Astrocyte (in vitro differentiated cells and primary cell): ENCODE measurements at regions not wholly inside any gene's neighbourhood (a gene's known extent, or its start where the extent isn't known, plus 50 kb on each side); places are given as distances from the start of the nearest gene placed in this dataset.

ENCODE experiments used
- EZH2 ChIP-seq: IDR thresholded peaks from 2 replicates; pipeline ENCODE4 v1.6.1; 2012; ENCODE audit warnings: mild to moderate bottlenecking, low read length, inconsistent platforms; ENCODE audit not compliant: insufficient read depth
- TF ChIP-seq, protein P1 (sequence below): IDR thresholded peaks from 2 replicates; pipeline ENCODE4 v1.5.1; 2011; ENCODE audit warnings: low read depth, mild to moderate bottlenecking, inconsistent platforms, low read length, moderate library complexity; ENCODE audit not compliant: insufficient read depth

DNA sequence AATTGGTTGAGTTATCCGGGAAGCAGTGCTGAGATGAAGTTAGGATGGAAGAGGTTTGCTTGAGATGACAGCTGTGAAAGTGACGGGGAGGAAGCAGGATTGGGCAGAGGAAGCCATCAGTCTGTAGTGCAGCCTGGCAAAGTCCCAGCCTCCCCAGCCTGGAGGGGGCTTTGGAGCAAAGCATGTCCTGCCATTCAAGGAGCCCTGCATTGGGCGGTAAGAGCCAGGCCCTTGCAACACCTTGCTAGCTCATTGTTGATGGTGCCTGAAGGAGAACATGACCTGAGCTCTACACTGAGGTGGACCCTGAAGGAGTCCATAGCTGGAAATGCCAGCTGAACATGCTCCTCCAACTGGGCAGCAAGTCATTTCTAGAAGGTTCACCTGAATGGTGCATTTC, 228.9 kb downstream of the ACKR3 start:
- TF ChIP-seq, protein P1, sequence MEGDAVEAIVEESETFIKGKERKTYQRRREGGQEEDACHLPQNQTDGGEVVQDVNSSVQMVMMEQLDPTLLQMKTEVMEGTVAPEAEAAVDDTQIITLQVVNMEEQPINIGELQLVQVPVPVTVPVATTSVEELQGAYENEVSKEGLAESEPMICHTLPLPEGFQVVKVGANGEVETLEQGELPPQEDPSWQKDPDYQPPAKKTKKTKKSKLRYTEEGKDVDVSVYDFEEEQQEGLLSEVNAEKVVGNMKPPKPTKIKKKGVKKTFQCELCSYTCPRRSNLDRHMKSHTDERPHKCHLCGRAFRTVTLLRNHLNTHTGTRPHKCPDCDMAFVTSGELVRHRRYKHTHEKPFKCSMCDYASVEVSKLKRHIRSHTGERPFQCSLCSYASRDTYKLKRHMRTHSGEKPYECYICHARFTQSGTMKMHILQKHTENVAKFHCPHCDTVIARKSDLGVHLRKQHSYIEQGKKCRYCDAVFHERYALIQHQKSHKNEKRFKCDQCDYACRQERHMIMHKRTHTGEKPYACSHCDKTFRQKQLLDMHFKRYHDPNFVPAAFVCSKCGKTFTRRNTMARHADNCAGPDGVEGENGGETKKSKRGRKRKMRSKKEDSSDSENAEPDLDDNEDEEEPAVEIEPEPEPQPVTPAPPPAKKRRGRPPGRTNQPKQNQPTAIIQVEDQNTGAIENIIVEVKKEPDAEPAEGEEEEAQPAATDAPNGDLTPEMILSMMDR = no peak
- no peak for TF ChIP-seq EZH2
